ENCODE measurements at regions not wholly inside any gene's neighbourhood (a gene's known extent, or its start where the extent isn't known, plus 50 kb on each side); places are given as distances from the start of the nearest gene placed in this dataset.

- no peak for TF ChIP-seq POLR2A (IDR thresholded peaks at IDR 0.05)
- TF ChIP-seq, protein P1, sequence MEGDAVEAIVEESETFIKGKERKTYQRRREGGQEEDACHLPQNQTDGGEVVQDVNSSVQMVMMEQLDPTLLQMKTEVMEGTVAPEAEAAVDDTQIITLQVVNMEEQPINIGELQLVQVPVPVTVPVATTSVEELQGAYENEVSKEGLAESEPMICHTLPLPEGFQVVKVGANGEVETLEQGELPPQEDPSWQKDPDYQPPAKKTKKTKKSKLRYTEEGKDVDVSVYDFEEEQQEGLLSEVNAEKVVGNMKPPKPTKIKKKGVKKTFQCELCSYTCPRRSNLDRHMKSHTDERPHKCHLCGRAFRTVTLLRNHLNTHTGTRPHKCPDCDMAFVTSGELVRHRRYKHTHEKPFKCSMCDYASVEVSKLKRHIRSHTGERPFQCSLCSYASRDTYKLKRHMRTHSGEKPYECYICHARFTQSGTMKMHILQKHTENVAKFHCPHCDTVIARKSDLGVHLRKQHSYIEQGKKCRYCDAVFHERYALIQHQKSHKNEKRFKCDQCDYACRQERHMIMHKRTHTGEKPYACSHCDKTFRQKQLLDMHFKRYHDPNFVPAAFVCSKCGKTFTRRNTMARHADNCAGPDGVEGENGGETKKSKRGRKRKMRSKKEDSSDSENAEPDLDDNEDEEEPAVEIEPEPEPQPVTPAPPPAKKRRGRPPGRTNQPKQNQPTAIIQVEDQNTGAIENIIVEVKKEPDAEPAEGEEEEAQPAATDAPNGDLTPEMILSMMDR (IDR thresholded peaks at IDR 0.05): no peak
- TF ChIP-seq EP300 (IDR thresholded peaks at IDR 0.05): no peak
- no peak for TF ChIP-seq POLR2AphosphoS5 (IDR thresholded peaks at IDR 0.05)
Measured at GRCh38 chr2:196489371-196489770, 150.1 kb upstream of the CCDC150 start.

Data from stomach (tissue), 4 donors.